Neural crest cell (in vitro differentiated cells): ENCODE measurements at regions not wholly inside any gene's neighbourhood (a gene's known extent, or its start where the extent isn't known, plus 50 kb on each side); places are given as distances from the start of the nearest gene placed in this dataset.

Experiments
- DNase-seq: peaks from one replicate; pipeline ENCODE4 v3.0.0; 2021; ENCODE audit warnings: low read depth, mixed read lengths, low spot score
- H3K27ac Mint-ChIP-seq: one replicate; pipeline ENCODE4 v1.8.0; 2021; ENCODE audit warnings: mild to moderate bottlenecking, mixed read lengths; ENCODE audit not compliant: unreplicated experiment
- H3K27me3 Mint-ChIP-seq: 2 replicates; pipeline ENCODE4 v1.8.0; 2021; ENCODE audit warnings: low read depth, mild to moderate bottlenecking, mixed read lengths
- H3K36me3 Mint-ChIP-seq: 2 replicates; pipeline ENCODE4 v1.8.0; 2021; ENCODE audit warnings: low read depth, mild to moderate bottlenecking, mixed read lengths
- H3K4me1 Mint-ChIP-seq: 2 replicates; pipeline ENCODE4 v1.8.0; 2021; ENCODE audit warnings: mixed read lengths
- H3K4me3 Mint-ChIP-seq: one replicate; pipeline ENCODE4 v1.8.0; 2021; ENCODE audit warnings: mild to moderate bottlenecking, mixed read lengths
- H3K9me3 Mint-ChIP-seq: 2 replicates; pipeline ENCODE4 v1.8.0; 2021; ENCODE audit warnings: mixed read lengths
- TF ChIP-seq, protein P1 (sequence below): fragments of 200-600 bp; sonication (generic); conservative IDR thresholded peaks from 2 replicates; pipeline ENCODE4 v1.5.0; 2021; ENCODE audit warnings: antibody characterized with exemption, mild to moderate bottlenecking

DNA sequence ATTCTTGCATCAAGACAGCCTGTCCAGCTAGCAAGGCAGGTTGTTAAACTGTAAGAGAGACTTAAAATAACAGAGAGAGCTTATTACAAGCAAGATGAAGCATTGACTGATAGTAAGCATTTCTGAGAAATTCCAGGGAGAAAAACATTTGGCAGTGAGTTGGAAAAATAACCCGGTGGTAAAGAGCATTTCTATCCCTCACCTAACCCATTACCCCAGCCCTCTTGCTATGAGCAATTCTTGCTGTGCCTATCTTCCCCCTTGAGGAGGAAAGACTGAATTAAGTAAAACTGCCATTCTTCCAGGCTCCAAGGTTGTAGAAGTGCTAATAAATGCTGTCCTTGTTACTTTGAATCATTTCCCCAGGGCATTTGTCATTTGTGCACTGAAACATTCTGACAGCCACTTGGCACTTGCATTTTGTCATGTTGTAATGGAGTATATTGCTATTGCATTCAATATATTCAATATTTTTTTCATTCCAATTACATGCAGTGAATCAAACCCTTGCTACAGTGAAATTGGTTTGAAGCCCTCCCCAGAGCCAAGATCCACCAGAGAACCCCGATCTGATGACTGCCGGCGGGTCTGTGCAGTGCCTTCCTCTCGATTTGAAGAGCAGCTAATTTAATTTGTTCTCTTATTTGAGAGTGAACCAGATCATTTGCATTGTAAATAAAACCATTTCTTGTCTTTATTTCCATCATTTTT lies 291.1 kb downstream of the HIVEP2 start:
- no peaks in the 10 kb centered on the region for H3K27me3 Mint-ChIP-seq
- H3K4me3 Mint-ChIP-seq: no peak overlapping the region
- H3K36me3 Mint-ChIP-seq: no peaks in the 10 kb centered on the region

DNA sequence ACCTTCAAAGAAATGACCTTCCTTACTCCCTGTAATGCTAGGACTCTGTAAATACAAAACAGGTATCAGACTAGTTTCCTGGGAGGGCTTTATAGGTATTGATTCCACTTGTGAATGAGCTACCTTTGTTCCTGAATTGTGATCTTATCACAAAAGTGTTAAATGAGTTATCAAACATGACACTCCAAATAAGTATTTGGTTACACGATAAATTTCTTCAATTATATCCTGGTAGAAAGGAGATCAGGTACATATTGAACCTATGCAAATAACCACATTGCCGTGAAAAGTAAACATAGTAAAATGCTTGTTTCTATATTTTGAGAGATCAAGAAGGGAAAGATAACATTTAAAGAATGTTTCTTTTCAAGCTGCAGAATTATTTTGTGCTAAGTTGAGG lies 285.3 kb downstream of the HIVEP2 start:
- TF ChIP-seq, protein P1, sequence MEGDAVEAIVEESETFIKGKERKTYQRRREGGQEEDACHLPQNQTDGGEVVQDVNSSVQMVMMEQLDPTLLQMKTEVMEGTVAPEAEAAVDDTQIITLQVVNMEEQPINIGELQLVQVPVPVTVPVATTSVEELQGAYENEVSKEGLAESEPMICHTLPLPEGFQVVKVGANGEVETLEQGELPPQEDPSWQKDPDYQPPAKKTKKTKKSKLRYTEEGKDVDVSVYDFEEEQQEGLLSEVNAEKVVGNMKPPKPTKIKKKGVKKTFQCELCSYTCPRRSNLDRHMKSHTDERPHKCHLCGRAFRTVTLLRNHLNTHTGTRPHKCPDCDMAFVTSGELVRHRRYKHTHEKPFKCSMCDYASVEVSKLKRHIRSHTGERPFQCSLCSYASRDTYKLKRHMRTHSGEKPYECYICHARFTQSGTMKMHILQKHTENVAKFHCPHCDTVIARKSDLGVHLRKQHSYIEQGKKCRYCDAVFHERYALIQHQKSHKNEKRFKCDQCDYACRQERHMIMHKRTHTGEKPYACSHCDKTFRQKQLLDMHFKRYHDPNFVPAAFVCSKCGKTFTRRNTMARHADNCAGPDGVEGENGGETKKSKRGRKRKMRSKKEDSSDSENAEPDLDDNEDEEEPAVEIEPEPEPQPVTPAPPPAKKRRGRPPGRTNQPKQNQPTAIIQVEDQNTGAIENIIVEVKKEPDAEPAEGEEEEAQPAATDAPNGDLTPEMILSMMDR: no peak
- H3K27ac Mint-ChIP-seq: no peak overlapping the region
- peaks cover 9% of the 10 kb centered on the region for H3K9me3 Mint-ChIP-seq
- H3K4me3 Mint-ChIP-seq: no peak overlapping the region
- H3K36me3 Mint-ChIP-seq: peaks cover 13% of the 10 kb centered on the region
- no peaks in the 10 kb centered on the region for H3K4me1 Mint-ChIP-seq
- H3K27me3 Mint-ChIP-seq: no peaks in the 10 kb centered on the region
- DNase-seq: no peak

More for the DNA sequence above, 291.1 kb downstream of the HIVEP2 start:
- Mint-ChIP-seq H3K27ac (no peak overlapping the region), H3K9me3 (no peaks in the 10 kb centered on the region), H3K4me1 (peaks cover 13% of the 10 kb centered on the region)
- no peak for DNase-seq
- TF ChIP-seq, protein P1: no peak

DNA sequence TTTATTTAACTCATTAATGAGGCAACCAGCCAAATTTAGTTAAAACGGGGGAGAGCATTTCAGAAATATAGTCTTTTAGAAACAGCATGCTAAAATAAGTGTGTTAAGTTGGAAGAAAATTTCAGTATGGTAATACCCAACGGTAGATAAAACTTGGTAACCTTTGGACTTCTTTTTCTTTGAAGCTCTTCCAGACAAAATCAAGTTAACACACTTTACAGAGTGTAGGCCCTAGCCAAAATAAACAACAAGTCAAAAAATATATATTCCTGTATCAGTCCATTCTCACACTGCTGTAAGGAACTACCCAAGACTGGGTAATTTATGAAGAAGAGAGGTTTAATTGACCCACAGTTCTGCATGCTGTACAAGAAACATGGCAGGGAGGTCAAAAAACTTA lies 279.6 kb downstream of the HIVEP2 start:
- H3K27me3 Mint-ChIP-seq: no peaks in the 10 kb centered on the region
- peaks cover 14% of the 10 kb centered on the region for H3K4me1 Mint-ChIP-seq
- H3K4me3 Mint-ChIP-seq: no peak overlapping the region
- TF ChIP-seq, protein P1: no peak
- no peak overlapping the region for H3K27ac Mint-ChIP-seq
- peaks cover 15% of the 10 kb centered on the region for H3K9me3 Mint-ChIP-seq
- no peak for DNase-seq
- H3K36me3 Mint-ChIP-seq: peaks cover 13% of the 10 kb centered on the region

DNA sequence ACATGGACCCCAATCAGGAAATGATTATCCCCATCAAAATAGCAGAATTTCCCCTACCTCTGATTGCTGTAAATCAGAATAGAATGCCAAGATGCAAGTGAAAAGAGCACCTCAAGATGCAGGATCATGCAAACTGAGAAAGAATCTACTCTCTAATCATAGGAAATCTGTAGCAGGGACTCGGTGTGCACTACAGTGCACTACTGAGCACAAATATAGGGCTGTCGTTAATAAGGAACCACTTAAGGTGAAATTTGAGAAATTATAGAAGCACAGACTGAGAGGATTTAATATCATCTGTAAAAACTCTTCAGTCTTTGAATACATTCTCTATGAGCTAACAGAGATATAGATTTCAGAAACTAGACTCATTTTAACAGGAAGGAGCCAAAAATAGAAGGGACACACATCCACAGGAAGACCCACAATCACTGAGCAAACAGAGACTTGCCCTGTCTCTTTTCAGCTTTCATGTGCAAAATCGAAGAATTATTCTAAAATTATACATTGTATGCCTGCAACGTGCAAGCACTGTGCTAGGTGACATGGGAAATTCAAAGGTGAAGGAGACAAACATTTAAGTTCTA lies 278.3 kb downstream of the HIVEP2 start:
- Mint-ChIP-seq H3K27me3 (no peaks in the 10 kb centered on the region), H3K9me3 (peaks cover 15% of the 10 kb centered on the region), H3K4me3 (no peak overlapping the region), H3K27ac (no peak overlapping the region), H3K36me3 (peaks cover 13% of the 10 kb centered on the region), H3K4me1 (peaks cover 14% of the 10 kb centered on the region)
- no peak for DNase-seq
- TF ChIP-seq, protein P1: no peak

DNA sequence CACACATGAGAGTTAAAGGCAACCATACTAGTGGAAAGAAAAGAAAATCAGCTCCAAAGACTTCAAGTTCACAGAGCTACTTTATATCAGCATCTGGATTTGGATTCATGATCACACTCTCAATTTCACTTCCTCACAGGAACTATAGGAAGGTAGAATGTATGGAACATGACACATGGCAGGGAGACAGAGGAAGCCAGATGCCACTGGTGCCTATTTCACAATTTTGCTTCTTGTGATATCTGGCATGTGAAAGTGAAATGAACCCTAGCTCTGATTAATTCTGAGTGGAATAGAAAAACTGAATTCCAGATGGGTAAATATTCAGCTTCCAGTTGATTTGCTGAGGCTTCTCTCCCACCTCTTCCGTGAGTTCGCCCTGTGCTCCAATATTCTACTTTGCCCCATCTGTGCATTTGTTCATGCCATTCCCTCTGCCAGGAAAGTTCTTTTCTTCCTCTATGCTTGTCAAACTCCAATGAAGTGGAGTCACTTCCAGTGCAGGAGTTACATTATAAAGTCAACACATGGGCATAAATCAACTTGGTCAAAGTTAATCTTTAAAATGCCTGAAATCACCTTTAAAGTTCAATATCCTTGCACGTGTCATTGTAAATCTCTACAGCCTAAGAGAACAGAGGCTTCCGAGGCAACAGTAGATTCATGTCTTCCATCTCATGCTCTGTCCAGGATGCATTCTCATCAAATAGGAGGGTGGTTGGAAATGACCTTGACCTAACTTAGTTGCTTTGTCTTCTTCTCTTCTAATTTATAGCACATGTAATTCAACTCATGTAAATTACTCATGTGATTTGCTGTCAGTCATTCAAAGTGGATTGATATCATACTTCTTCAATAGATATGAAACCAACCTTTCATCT lies 275.3 kb downstream of the HIVEP2 start:
- peaks cover 6% of the 10 kb centered on the region for H3K9me3 Mint-ChIP-seq
- no peaks in the 10 kb centered on the region for H3K36me3 Mint-ChIP-seq
- peaks cover 14% of the 10 kb centered on the region for H3K4me1 Mint-ChIP-seq
- H3K27ac Mint-ChIP-seq: no peak overlapping the region
- TF ChIP-seq, protein P1: no peak
- H3K4me3 Mint-ChIP-seq: no peak overlapping the region
- DNase-seq: no peak
- no peaks in the 10 kb centered on the region for H3K27me3 Mint-ChIP-seq
